ENCODE measurements at regions not wholly inside any gene's neighbourhood (a gene's known extent, or its start where the extent isn't known, plus 50 kb on each side); places are given as distances from the start of the nearest gene placed in this dataset.
"Not testable (repeated sequence)": the region's sequence is repeated elsewhere in the genome, so short reads cannot be mapped to it uniquely, and the experiment has no call there.

DNA sequence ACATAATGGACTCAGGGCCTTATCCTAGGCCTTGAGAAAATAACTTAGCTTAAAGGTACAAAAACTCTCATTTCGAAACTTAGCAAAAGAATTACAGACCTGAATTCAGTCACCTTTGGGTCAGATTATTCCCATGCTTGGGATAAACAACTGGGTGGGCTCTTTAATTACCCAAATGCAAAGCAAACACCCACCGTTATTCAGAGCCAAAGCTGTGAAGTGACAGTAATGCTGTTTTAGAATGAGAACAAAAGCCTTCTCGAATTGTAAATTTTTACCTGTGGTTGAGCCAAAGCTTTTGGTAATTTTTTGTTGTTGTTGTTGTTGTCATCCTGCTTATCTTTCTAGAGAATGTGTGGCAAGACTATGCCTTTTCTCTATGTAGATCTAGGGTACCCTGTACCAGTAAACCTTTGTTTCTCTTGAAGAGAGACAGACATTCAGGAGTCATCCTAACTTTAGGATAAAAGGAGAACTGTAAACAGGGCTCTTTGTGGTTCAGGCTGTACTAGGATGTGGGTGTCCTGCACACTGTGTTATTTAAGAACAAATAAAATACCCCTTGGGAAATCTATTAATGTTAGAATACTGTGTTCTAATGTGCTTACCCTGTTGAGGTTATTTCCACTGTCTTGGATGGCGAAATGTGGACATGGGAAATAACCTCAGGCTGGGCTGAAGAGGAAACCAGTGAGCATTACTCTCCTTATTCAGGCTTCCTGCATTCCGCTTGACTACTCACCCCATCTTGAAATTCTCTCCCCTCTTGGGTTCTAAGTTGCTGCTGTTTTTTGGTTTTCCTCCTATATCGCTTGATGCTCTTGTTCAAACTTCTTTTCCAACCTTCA is 480.7 kb downstream of the CD83 start:
- DNase-seq (ENCODE audit: low read depth): no peak

DNA sequence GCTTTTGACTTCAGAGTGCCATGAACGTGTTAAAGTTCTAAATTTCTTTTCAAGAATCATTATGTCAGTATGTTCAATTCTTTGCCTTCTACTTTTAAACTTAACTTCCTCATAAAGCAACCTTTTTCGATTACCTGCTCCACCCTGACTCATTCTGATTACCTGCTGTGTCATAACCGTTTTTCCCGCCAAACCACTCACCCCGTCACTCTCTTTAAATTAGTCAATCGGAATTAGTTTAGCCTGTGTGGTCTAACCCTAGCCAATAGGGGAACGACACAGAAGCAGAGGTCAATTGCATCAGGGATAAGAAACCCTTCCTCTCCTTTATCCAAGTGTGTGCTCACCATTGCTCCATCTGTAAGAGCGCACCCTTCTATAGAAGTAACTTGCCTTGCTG is 482.7 kb downstream of the CD83 start:
- not testable (repeated sequence) for DNase-seq (ENCODE audit: low read depth)

GRCh38 chr6:14601490-14601889 is 483.9 kb downstream of the CD83 start:
- DNase-seq (ENCODE audit: low read depth): no peak

GRCh38 chr6:14606353-14606752 is 488.8 kb downstream of the CD83 start:
- DNase-seq (ENCODE audit: low read depth): no peak

GRCh38 chr6:14610141-14610540 is 492.6 kb downstream of the CD83 start:
- no peak for DNase-seq (ENCODE audit: low read depth)

DNA sequence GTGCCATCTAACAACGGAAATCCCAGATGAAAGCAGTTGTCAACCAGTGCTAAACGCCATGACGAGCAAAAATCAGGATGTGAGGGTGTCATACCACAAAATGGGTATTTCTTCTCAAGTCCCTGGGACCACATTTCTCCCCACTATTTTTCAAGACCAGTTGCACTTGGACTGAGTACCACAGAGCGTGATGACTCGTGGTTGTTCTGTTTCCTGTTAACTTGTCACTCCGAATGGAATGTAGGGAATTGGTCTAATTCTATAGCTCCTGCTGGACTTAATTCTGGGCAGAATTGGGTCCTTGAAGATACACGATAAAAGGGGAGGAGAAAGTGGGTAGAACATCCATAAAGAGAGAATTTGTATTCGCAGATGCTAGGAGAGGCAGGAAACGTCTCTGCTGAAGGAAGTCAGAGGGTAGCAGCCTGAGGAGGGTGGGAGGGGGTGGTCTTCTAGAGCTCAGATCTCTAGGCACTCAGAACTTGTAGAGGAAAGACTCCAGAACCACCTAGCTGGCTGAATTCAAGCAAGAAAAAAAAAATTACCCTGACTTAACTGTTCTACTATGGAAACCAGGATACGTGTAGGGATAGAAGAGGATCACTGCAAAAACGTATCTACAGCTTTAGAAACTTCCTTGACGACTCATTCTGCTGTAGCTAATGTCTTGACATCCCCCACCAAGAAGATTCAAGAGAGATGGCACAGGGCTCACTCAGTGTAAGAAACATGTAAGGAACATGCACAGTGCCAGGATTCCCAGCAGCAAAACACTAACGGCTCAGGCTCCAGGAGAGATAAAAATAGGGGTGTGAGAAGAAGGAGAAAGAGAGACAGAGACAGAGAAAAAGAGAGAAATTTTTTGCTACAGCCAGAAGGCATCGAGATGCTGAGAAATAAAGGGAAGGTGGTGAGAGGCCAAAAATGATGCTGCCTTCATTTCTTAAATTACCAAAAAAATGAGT is 494.7 kb downstream of the CD83 start:
- DNase-seq (ENCODE audit: low read depth): peak; percentile 68

DNA sequence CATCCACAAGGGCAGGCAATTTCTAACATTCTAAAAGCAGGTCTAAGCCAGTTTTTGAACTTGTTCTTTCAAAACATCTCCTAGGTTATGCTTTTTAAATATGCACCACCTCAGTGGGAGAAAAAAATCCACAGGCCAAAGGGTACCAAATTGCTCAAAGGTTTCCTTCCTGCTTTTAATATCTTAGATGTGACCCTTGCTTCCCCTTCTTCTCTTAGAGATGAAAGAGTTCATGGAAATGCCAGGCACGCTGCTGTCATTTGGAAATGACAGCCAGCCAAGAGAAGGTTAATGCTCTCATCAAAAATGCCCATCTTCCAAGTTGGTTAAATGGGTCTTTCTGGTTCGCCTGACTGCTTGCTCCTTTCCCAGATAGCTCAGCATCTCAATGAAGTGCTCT is 497.1 kb downstream of the CD83 start:
- no peak for DNase-seq (ENCODE audit: low read depth)

GRCh38 chr6:14616656-14617055 is 499.1 kb downstream of the CD83 start:
- no peak for DNase-seq (ENCODE audit: low read depth)

DNA sequence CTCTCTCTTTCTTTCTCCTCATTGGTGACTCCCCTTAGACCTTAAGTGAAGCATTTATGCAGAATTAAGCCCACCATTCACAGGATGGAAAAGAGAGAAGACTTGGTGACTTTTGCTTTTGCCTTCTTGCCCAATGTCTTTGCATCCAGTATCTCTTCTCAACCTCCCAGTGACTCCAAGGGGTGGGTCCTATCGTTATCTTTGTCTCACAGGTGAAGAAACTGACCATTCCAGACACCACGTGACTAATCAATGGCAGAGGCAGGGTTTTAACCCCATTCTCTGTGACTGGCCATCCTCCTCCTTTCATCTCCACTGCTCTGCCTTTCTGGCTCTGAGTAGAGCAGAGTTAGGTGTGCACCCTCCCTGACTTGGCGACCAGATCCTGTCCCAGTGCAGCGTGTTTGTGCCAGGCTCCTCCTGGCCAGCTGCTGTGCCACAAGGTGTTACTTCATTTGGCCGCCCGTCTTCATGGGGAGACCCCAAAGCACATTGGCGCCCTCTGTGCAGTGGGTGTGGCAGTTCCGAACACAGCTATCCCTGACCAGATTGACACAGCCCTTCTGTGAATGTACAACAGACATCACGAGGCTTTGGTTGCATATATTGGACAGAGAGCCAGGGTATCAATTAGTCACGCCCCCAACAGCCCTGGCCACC is 501.3 kb downstream of the CD83 start:
- no peak for DNase-seq (ENCODE audit: low read depth)

DNA sequence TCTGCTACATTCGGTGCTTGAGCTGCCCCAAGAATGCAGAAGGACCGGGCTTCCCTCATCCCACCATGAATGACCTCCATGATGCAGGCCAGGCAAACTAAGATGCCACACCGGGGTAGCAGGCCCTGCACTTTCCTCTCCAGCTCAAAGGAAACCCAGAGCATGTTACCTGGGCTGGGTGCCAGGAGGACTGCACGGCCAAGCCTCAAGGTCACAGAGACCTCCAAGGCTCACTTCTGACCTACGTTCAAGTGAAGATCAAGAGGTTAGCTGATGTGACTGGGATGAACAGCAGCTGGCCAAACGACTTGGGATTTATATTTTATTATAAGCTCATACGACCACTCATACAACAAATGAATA is 501.8 kb downstream of the CD83 start:
- DNase-seq (ENCODE audit: low read depth): no peak

GRCh38 chr6:14620522-14620921 is 502.9 kb downstream of the CD83 start:
- DNase-seq (ENCODE audit: low read depth): no peak

GRCh38 chr6:14621518-14621917 is 503.9 kb downstream of the CD83 start:
- DNase-seq (ENCODE audit: low read depth): no peak

- DNase-seq (ENCODE audit: low read depth): no peak
These were observed 504.5 kb downstream of the CD83 start for GRCh38 chr6:14622085-14622484.

- no peak for DNase-seq (ENCODE audit: low read depth)
These were observed 505.4 kb downstream of the CD83 start for GRCh38 chr6:14622909-14623505.

GRCh38 chr6:14625173-14625895 is 507.8 kb downstream of the CD83 start:
- no peak for DNase-seq (ENCODE audit: low read depth)

DNA sequence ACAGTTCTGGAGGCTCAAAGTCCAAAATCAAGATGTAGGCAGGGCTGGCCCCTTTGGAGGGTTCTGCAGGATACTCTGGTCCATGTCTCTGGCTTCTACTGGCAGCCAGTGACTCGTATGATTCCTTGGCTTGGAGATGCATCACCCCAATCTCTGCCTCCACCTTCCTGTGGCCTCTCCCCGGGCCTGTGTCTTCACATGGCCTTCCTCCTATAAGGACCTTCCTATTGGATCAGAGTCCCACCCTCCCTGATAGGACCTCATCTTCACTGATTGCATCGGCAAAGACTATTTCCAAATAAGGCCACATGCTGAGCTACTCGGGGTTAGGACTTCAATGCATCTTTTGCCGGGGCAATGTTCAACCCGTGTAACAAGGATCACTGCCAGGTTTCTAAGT is 509.0 kb downstream of the CD83 start:
- DNase-seq (ENCODE audit: low read depth): no peak

DNA sequence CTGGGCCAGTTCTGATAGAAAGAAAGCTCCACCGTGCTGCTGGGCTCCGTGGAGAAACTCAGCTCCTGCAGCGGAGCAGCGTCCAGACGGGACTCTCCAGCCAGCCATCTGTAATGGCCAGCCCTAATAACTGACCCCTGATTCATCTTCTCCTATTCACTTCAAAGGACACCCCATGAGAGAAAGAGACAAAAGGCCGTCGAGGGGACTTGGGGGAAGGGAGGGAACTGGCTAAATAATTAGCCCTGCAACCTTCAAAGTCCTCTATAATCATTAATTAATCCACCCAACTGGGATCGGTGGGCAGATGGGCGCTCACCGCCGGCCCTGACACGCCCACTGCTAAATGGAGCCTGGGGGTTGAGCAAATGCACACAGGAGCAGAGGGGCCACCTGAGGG is 512.4 kb downstream of the CD83 start:
- DNase-seq (ENCODE audit: low read depth): no peak

DNA sequence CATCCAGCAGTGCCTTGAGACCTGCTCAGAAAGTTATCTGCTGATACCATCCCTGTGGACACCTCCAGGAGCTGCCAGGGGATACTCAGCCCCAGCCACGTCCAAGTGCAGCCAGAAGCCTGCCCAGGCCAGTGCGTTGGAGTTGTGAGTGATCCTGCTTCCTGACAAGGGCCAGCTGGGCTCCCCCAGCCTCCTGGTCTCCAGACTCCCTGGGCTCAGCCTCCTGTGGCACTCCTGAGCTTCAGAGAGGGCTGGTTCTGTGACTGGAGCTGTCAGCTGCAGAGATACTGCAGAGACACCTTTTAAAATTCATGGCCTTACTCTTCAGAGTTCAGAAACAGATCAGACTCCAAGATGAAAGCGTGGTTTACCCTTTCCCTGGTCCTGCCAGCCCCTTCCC is 515.9 kb downstream of the CD83 start:
- no peak for DNase-seq (ENCODE audit: low read depth)

DNA sequence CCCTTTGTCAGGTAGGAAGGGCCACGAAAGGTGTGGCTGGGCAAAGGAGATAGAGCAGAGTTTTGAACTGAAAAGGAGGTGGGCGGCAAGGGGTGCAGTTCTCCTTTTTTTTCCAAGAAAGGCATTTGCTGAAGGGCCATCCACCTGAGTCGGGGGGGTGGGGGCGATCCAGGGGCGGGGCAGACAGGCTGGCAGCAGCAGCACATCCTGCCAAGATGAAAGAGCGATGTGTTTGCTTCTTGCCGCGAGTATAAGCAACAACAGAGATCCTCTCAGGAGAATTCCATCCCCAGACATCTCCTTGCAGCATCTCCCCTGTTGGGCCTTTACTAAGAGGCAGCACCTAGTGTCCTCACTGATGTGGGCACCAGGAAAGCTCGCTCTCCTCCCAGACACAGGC is 516.5 kb downstream of the CD83 start:
- DNase-seq (ENCODE audit: low read depth): no peak

GRCh38 chr6:14635195-14635594 is 517.6 kb downstream of the CD83 start:
- DNase-seq (ENCODE audit: low read depth): no peak

- DNase-seq (ENCODE audit: low read depth): no peak
These were observed 518.5 kb downstream of the CD83 start for GRCh38 chr6:14635934-14636591.

Data from EH (cell line).